ENCODE measurements at regions not wholly inside any gene's neighbourhood (a gene's known extent, or its start where the extent isn't known, plus 50 kb on each side); places are given as distances from the start of the nearest gene placed in this dataset.

DNA sequence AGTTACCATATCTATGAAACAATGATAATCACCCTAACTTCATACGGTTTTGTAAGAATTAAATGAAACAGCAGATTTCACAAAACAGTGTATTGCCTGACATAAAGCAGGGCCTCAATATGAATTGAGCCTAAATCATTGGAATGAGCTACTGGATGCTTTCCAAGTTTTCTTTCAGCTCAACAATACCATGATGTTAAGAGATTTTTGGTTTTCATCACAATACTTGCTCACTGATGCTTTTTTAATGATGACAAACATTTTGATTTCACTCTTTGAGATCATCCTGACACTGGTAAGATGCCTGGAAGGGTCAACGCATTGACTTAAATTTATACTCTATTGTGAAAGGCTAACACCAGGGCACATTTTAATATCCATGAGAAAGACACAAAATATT is 377.5 kb downstream of the ZNF521 start:
- Histone ChIP-seq H3K36me3 (replicated peaks in 1 of 2; ENCODE audit: control extremely low read depth in 1 of 2, control insufficient read depth in 1 of 2, extremely low read depth in 1 of 2, insufficient read depth in 2 of 2, low read length in 1 of 2) (no peaks in the 10 kb centered on the region), H3K79me2 (ENCODE audit: control insufficient read depth, insufficient read depth, low read length) (no peaks in the 10 kb centered on the region), H3K9ac (ENCODE audit: low read length) (no peak overlapping the region), H2AFZ (ENCODE audit: insufficient read depth, low read depth, low read length, poor library complexity, severe bottlenecking) (no peak overlapping the region), H3K4me1 (ENCODE audit: control insufficient read depth in 2 of 2, insufficient read depth in 2 of 2, low read length in 2 of 2) (no peaks in the 10 kb centered on the region), H3K9me3 (ENCODE audit: control extremely low read depth in 1 of 3, control insufficient read depth in 2 of 3, insufficient read depth in 1 of 3, low read length in 2 of 3) (no peaks in the 10 kb centered on the region), H3K4me3 (ENCODE audit: control extremely low read depth in 1 of 5, extremely low read depth in 1 of 5, insufficient read depth in 1 of 5, low read depth in 2 of 5, low read length in 4 of 5) (no peak overlapping the region), H3K4me2 (replicated peaks; ENCODE audit: low read depth, low read length, poor library complexity, severe bottlenecking) (no peak overlapping the region), H3K27me3 (replicated peaks in 1 of 4; ENCODE audit: control extremely low read depth in 1 of 4, control insufficient read depth in 3 of 4, insufficient read depth in 4 of 4, low read length in 3 of 4) (peaks cover 0 to 2% (median 0%) of the 10 kb centered on the region in 4 experiments), H3K27ac (ENCODE audit: low read length in 2 of 2) (no peak overlapping the region), H4K20me1 (ENCODE audit: control insufficient read depth, insufficient read depth, low read length, poor library complexity, severe bottlenecking) (no peaks in the 10 kb centered on the region)
- no peak for TF ChIP-seq EZH2 (IDR thresholded peaks at IDR 0.05; ENCODE audit: borderline replicate concordance, insufficient read depth, low read depth, low read length, poor library complexity, severe bottlenecking)
- TF ChIP-seq, protein P1, sequence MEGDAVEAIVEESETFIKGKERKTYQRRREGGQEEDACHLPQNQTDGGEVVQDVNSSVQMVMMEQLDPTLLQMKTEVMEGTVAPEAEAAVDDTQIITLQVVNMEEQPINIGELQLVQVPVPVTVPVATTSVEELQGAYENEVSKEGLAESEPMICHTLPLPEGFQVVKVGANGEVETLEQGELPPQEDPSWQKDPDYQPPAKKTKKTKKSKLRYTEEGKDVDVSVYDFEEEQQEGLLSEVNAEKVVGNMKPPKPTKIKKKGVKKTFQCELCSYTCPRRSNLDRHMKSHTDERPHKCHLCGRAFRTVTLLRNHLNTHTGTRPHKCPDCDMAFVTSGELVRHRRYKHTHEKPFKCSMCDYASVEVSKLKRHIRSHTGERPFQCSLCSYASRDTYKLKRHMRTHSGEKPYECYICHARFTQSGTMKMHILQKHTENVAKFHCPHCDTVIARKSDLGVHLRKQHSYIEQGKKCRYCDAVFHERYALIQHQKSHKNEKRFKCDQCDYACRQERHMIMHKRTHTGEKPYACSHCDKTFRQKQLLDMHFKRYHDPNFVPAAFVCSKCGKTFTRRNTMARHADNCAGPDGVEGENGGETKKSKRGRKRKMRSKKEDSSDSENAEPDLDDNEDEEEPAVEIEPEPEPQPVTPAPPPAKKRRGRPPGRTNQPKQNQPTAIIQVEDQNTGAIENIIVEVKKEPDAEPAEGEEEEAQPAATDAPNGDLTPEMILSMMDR (IDR thresholded peaks at IDR 0.05) = no peak
- H3K27ac Mint-ChIP-seq = no peak overlapping the region
- no peaks in the 10 kb centered on the region for H3K4me1 Mint-ChIP-seq
- H3K4me3 Mint-ChIP-seq = no peak overlapping the region
- ChIA-PET CTCF (no interaction called here), POLR2A (no interaction called here)
- intact Hi-C loops (cut with micrococcal nuclease) = no loop called here
- WGBS (ENCODE audit: insufficient coverage) = no CpG with 5 or more reads among the region's 2 CpGs
- DNase-seq (no peak), ATAC-seq (ENCODE audit: low read depth) (no peak)
- H3K27me3 Mint-ChIP-seq = peaks cover 13% of the 10 kb centered on the region
- H3K9me3 Mint-ChIP-seq (ENCODE audit: insufficient read depth) = no peaks in the 10 kb centered on the region

DNA sequence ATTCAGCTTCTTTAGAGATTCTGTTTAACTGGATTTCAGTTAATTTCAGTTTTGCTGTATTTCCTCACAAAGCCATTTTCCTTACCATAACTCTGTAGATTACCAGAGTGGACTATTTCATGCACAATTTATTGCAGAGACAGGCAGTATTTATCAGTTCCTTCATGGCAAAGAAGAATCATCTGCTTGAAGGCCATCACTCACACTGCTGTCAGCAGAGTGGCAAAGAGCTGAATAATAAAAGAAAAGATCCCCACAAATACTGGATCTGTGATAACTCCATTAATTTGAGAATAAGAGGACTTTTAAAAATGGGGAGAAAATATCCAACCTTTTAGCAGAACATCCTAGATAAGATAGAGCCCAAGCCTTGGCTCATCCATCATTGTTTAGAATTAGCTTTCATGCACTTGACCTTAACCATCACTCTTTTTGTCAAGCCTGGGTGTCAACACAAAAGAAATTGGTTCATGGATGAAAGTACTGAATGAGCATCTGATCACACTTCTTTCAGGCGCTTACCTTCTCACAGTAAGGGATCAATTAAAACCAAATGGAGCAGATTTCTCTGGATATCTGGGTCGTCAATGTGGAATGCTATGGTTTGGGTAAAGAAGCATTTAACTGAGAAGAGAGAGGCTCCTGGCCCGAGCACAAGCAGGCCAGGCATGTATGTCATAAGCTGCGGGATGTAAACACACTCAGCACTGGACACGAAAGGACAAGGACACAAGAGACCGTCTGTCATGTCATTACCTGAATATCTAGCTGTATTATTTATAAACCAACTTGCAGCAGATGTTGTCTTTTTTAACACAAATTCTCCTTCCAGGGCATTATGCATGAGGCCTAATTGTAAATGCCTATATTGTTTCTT is 376.2 kb downstream of the ZNF521 start:
- H4K20me1 ChIP-seq (ENCODE audit: control insufficient read depth, insufficient read depth, low read length, poor library complexity, severe bottlenecking) = no peaks in the 10 kb centered on the region
- peaks cover 19% of the 10 kb centered on the region for H3K27me3 Mint-ChIP-seq
- no peaks in the 10 kb centered on the region for H3K36me3 ChIP-seq (replicated peaks in 1 of 2; ENCODE audit: control extremely low read depth in 1 of 2, control insufficient read depth in 1 of 2, extremely low read depth in 1 of 2, insufficient read depth in 2 of 2, low read length in 1 of 2)
- no peaks in the 10 kb centered on the region for H3K4me1 ChIP-seq (ENCODE audit: control insufficient read depth in 2 of 2, insufficient read depth in 2 of 2, low read length in 2 of 2)
- H3K4me3 Mint-ChIP-seq = no peak overlapping the region
- H3K27me3 ChIP-seq (replicated peaks in 1 of 4; ENCODE audit: control extremely low read depth in 1 of 4, control insufficient read depth in 3 of 4, insufficient read depth in 4 of 4, low read length in 3 of 4) = peaks cover 0 to 5% (median 0%) of the 10 kb centered on the region in 4 experiments
- H3K27ac Mint-ChIP-seq = no peak overlapping the region
- ChIA-PET CTCF (interaction anchor here (0.9 kb wide), 1 partner anchor 9 kb away, joined by 6 read pairs; no protein-coding TSS in a partner anchor), POLR2A (no interaction called here)
- H3K79me2 ChIP-seq (ENCODE audit: control insufficient read depth, insufficient read depth, low read length) = no peaks in the 10 kb centered on the region
- H3K9me3 Mint-ChIP-seq (ENCODE audit: insufficient read depth) = no peaks in the 10 kb centered on the region
- H3K4me3 ChIP-seq (ENCODE audit: control extremely low read depth in 1 of 5, extremely low read depth in 1 of 5, insufficient read depth in 1 of 5, low read depth in 2 of 5, low read length in 4 of 5) = no peak overlapping the region
- no peak overlapping the region for H3K27ac ChIP-seq (ENCODE audit: low read length in 2 of 2)
- no peaks in the 10 kb centered on the region for H3K4me1 Mint-ChIP-seq
- ATAC-seq (ENCODE audit: low read depth) (no peak), DNase-seq (no peak)
- H3K9ac ChIP-seq (ENCODE audit: low read length) = no peak overlapping the region
- WGBS (ENCODE audit: insufficient coverage) = 97% methylated on average over 5 of the region's 6 CpGs
- intact Hi-C loops (cut with micrococcal nuclease) = no loop called here
- no peak overlapping the region for H3K4me2 ChIP-seq (replicated peaks; ENCODE audit: low read depth, low read length, poor library complexity, severe bottlenecking)
- H3K9me3 ChIP-seq (ENCODE audit: control extremely low read depth in 1 of 3, control insufficient read depth in 2 of 3, insufficient read depth in 1 of 3, low read length in 2 of 3) = no peaks in the 10 kb centered on the region
- no peak for TF ChIP-seq EZH2 (IDR thresholded peaks at IDR 0.05; ENCODE audit: borderline replicate concordance, insufficient read depth, low read depth, low read length, poor library complexity, severe bottlenecking)
- TF ChIP-seq, protein P1 (IDR thresholded peaks at IDR 0.05) = no peak
- no peak overlapping the region for H2AFZ ChIP-seq (ENCODE audit: insufficient read depth, low read depth, low read length, poor library complexity, severe bottlenecking)

Measured in B cell (primary cell).